A673 (cell line): ENCODE measurements at regions not wholly inside any gene's neighbourhood (a gene's known extent, or its start where the extent isn't known, plus 50 kb on each side); places are given as distances from the start of the nearest gene placed in this dataset.

Experiments
- EZH2 ChIP-seq: fragments of 200-600 bp; sonication (generic); IDR thresholded peaks from 2 replicates; pipeline ENCODE4 v1.6.1; 2017; ENCODE audit warnings: borderline replicate concordance, low read depth, mild to moderate bottlenecking, mixed read lengths, antibody characterized with exemption, low read length; ENCODE audit not compliant: poor library complexity, severe bottlenecking
- TF ChIP-seq, protein P1 (sequence below): fragments of 300-800, 200-600 bp; sonication (generic); conservative IDR thresholded peaks from 2 replicates; pipeline ENCODE4 v1.5.1; 2017; ENCODE audit warnings: low read depth, mild to moderate bottlenecking, antibody characterized with exemption, low read length, moderate library complexity, mixed read lengths

GRCh38 chr14:22089940-22090339 is 416.3 kb upstream of the OR4E1 start:
- TF ChIP-seq, protein P1, sequence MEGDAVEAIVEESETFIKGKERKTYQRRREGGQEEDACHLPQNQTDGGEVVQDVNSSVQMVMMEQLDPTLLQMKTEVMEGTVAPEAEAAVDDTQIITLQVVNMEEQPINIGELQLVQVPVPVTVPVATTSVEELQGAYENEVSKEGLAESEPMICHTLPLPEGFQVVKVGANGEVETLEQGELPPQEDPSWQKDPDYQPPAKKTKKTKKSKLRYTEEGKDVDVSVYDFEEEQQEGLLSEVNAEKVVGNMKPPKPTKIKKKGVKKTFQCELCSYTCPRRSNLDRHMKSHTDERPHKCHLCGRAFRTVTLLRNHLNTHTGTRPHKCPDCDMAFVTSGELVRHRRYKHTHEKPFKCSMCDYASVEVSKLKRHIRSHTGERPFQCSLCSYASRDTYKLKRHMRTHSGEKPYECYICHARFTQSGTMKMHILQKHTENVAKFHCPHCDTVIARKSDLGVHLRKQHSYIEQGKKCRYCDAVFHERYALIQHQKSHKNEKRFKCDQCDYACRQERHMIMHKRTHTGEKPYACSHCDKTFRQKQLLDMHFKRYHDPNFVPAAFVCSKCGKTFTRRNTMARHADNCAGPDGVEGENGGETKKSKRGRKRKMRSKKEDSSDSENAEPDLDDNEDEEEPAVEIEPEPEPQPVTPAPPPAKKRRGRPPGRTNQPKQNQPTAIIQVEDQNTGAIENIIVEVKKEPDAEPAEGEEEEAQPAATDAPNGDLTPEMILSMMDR: no peak
- no peak for TF ChIP-seq EZH2
